Suppressor macrophage (primary cell): ENCODE measurements at regions not wholly inside any gene's neighbourhood (a gene's known extent, or its start where the extent isn't known, plus 50 kb on each side); places are given as distances from the start of the nearest gene placed in this dataset.
A peak's percentile ranks its signal among the peaks of the same experiment; 100 is the strongest.

Source experiments
- DNase-seq, 4 experiments: peaks; one replicate each; pipeline ENCODE4 v3.0.0-alpha.2; 2020 to 2022

DNA sequence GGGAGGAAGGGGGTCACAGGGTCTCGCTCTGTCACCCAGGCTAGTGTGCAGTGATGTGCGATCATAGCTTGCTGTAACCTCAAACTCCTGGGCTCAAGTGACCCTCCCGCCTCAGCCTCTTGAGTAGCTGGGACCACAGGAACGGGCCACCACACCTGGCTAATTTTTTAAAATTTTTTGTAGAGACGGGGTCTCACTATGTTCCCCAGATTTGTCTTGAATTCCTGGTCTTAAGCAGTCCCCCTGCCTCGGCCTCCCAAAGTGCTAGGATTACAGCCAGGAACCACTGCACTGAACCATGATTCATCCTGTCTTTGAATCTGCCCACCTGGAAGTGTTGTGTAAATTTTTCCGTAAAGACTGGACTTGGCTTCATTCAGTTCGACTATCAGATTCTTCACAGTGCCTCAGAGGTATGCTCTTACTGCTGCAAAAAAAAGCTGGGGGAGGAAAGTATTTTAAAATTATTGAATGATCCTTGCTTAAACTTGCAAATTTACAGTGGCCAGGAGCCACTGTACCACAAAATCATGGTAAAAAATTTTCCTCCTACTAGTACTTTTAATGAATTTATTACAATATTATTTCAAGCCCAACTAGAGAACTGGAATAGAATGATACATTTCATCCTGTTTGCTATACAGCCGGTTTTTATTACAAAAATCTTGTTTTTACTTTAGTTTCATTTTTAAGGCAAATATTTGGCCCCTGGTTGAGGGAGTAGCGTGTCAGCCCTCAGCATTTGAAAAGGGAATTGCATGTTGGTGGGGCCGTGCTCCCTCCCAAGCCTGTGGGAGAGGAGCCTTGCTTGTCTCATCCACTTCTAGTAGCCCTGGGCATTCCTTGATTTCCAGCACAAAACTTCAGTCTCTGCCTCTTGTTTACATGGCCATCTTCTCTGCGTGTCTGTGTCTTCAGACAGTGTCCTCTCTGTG is 202.5 kb upstream of the SGK1 start:
- DNase-seq: peak in 1 of 4 experiments; percentile 20

DNA sequence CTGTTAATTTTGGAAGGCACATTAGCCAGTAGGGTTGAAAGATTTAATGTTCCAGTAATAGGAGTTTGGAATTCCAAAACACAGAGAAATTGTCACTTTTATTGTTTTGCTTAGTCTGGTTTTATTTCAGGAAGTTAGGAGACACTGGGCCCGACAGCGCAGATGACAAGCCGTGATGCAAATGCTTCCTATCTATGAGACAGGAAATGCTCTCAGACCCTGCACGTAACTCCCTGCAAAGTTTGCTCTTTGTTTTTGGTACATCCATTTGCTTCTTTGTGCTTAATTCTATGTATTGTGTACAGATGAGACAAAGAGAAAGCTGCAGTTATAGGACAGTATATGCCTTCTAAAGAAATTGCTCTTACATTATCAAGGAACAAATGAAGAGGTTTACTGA is 201.6 kb upstream of the SGK1 start:
- DNase-seq: peak; percentile 85 to 92 (median 88)

DNA sequence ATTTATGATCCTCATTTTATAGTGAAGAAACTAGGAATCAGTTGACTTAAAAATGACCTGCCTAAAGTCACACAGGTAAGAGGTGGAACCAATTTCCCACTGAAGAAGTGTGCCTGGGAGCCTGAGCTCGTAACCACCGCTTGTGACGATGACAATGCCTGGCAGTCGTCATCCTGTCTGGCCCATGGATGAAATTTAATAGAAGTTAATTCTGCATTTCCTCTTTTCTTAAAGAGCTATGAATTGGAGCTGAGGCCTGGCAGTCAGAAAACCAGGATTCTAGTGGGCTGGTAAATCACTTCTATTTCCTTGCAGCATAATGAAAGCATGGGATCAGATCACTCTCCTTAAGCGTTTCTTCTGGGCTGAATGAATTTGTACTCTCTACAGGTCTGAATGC is 200.0 kb upstream of the SGK1 start:
- DNase-seq: peak; percentile 74 to 86 (median 79)

GRCh38 chr6:134517145-134517658 is 199.3 kb upstream of the SGK1 start:
- DNase-seq: peak; percentile 41 to 76 (median 64)

- no peak for DNase-seq
Measured at GRCh38 chr6:134516582-134516981, 198.7 kb upstream of the SGK1 start.

DNA sequence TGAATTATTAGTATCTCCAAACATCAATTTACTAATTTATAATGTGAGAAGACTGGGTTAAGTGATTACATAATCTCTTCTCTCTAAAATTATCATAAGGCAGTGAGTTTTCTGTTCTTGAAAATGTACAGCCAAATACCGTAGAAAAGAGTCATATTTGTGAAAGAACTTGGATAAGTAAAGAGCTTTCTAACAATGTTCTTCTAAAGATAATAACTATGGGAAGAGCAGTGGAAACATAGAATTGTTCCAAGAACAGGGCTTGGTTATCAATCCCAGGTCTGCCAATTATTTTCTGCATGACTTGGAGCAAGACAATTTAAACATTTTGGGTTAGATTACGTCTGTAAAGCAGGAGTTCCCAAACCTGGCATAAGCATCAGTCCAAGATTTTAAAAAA is 198.1 kb upstream of the SGK1 start:
- DNase-seq: no peak

DNA sequence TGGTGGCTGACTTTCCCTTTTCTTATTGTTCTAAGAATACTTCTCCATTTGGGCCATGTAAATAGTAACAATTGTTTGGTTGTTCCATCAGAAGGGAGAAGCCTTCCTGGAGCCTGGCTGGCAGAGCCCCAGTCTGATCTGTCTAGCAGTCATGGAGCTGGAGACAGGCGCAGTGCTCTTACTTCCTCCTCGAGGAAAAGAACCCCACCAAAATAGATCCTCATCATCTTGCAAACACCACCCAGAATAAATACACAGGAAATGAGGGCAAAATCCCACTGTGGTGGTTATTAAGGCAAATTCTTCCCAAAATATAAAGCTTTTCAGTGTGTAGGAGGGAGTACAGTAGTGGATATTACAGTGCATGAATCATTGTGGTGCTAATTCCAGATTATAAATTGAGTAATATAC is 195.1 kb upstream of the SGK1 start:
- DNase-seq: peak; percentile 76 to 92 (median 88)

DNA sequence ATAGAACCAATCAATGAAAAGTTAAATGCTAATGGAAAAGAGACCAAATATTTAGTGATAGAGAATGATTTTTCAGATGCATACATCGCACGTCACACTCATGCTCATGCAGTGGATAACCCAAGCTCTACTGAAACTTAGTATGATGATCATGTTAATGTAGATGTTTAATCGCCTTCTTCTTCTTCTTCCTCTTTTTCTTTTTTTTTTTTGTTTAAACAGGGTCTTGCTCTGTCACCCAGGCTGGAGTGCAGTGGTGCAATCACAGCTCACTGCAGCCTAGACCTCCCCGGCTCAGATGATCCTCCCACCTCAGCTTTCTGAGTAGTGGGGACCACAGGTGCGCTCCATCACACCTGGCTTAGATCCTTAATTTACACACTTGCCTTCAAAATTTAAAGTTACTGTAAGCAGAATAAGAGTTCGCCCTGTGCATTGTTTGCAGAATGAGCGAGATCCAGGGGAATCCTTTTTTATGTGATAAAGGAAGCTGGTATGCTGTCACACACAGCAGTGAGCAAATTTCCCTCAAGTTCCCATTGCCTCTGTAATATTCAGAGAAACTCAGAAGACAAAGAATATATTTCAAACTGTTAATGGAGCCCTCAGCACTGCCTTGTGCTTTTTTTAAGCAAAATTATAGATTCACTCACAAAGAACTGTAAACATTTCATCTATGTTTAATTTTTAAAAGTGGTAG is 194.2 kb upstream of the SGK1 start:
- DNase-seq: peak in 3 of 4 experiments; percentile 36 to 59 (median 49)

- DNase-seq: peak; percentile 65 to 91 (median 83)
Measured at GRCh38 chr6:134510920-134511319, 193.0 kb upstream of the SGK1 start.

GRCh38 chr6:134510142-134510541 is 192.2 kb upstream of the SGK1 start:
- peak; percentile 49 to 80 (median 70) for DNase-seq

- no peak for DNase-seq
Measured at GRCh38 chr6:134508862-134509498, 191.1 kb upstream of the SGK1 start.

DNA sequence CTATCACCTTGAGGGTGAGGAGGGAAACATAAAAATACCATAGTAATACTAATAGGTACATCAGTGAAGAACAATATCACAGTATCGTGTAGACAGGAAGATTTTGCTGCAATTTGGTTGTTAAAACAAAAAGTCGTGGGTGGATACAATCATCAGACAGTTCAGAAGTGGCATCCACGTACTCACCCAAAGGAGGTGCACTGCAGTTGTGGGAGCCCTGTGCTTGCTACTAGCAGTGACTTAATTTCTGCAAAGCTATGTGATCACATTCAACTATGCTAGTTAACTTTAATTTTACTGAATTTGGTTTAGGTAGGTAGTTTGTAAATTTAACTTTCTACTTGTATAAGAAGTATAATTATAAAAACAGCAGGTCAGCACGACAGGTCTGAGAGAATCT is 188.2 kb upstream of the SGK1 start:
- DNase-seq: no peak

GRCh38 chr6:134503585-134504281 is 185.8 kb upstream of the SGK1 start:
- no peak for DNase-seq

- no peak for DNase-seq
Measured at GRCh38 chr6:134502614-134503549, 185.0 kb upstream of the SGK1 start.

GRCh38 chr6:134495890-134496248 is 178.0 kb upstream of the SGK1 start:
- DNase-seq: no peak

DNA sequence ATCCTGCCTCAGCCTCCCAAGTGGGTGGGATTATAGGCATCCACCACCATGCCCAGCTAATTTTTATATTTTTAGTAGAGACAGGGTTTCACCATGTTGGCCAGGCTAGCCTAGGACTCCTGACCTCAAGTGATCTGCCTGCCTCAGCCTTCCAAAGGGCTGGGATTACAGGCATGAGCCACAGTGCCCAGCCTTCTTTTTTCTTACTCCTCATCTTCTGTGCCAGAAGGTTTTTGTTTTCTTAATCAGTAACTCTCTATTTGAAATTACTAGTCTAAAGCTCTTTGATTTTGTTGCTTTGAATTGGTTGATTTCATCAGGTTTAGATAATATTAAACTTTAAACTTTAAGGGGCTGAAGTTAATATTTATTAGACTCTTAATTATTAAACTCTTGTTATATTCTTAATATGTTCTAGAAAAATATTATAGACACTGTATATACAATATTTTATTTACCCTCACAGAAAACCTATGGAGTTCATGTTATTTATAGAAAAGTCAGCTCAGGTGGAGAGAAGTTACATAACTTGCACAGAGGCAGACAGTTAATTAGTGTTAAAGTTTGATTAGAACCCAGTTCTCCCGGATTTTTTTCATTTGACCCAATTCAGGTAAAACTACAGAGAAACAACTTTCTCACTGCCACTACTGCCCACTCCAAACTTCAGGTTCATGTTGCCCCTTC is 177.4 kb upstream of the SGK1 start:
- DNase-seq: no peak

GRCh38 chr6:134493789-134494188 is 175.9 kb upstream of the SGK1 start:
- no peak for DNase-seq

DNA sequence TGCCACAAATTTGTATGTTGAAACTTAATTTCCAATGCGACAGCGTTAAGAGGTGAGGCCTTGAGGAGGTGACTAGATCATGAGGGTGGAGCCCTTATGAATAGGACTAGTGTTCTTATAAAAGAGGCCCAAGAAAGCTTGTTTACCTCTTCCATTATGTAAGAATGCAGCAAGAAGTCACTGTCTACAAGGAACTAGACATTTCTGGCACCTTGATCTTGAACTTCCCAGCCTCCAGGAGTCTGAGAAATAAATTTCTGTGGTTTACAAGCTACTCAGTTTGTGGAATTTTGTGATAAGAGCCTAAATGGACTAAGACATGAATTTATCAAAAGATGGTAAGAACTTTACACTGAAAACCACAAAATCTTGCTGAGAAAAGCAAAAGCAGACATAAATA is 173.6 kb upstream of the SGK1 start:
- no peak for DNase-seq

- DNase-seq: peak in 2 of 4 experiments; percentile 19 to 45
Measured at GRCh38 chr6:134482593-134483270, 164.8 kb upstream of the SGK1 start.

- peak in 2 of 4 experiments; percentile 22 to 29 for DNase-seq
Measured at GRCh38 chr6:134481966-134482365, 164.1 kb upstream of the SGK1 start.
